GM12892 (cell line): ENCODE measurements at regions not wholly inside any gene's neighbourhood (a gene's known extent, or its start where the extent isn't known, plus 50 kb on each side); places are given as distances from the start of the nearest gene placed in this dataset.

Source experiments
- DNase-seq: peaks from one replicate; pipeline ENCODE4 v3.0.0; 2011; ENCODE audit not compliant: insufficient read length
- FAIRE-seq: peaks from 2 replicates; lab custom pipeline; 2011; peaks lifted over from hg19 to GRCh38; lab: Jason Lieb, UNC
- POLR2A ChIP-seq: IDR thresholded peaks from 2 replicates; pipeline ENCODE4 v1.6.1; 2011; ENCODE audit warnings: low read depth, low read length, control low read depth
- POLR2AphosphoS5 ChIP-seq: IDR thresholded peaks from 2 replicates; pipeline ENCODE4 v1.6.1; 2011; ENCODE audit warnings: low read depth, low read length, control low read depth
- TAF1 ChIP-seq: IDR thresholded peaks from 2 replicates; pipeline ENCODE4 v1.6.1; 2011; ENCODE audit warnings: low read depth, mild to moderate bottlenecking, control low read depth, low read length, borderline replicate concordance

DNA sequence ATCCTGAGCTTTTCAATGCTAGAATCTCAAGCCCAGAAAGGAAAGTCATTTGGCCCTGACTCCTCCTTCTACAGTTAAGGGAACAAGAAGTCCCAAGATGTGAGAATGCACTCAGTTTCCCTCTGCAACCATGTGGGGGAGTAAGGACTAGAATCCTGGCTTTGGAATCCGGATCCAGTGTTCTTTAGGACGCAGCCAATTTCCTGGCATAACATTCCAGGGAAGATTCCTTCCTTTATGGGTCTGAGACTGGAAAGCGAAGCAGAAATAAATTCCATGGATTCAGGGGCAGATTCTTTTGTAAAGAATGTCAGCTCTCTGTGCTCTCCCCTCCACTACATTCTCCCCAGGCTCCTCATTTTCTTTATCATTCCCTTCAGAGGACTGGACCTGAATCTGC is 151.8 kb upstream of the SOX14 start:
- FAIRE-seq: no peak
- DNase-seq: no peak
- TF ChIP-seq POLR2A: no peak
- TF ChIP-seq TAF1: no peak
- TF ChIP-seq POLR2AphosphoS5: no peak

DNA sequence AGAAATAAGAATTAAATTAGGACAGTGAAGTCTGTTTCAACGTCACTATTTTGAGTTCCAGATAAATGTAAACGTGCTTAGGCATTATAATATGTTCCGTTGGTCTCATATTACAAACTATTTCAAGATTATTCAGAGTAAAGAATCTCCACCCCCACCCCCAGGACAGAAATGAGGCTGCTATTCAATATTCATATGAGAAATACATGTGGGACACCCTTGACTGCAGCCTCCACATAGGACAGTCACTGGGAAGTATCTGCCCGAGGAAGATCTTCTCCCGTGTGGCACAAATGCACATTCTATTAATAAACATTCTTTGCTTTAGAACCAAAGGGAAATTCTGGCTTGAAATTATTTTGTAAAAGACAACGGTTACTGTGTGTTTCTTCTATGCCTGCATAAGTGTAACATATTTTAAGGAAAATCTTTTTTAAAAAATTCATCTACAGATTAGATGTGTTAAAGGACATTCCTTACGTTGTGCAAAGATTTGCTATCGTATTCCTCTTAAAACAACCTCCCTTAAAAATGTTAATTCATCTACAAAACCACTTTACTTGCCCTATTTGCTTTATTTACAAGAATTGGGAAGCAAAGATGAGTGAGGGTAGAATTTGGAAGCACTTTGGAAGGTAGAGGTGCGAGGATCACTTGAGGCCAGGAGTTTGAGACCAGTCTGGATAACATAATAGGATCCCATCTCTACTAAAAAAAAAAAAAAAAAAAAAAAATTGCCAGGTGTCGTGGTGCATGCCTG is 148.3 kb upstream of the SOX14 start:
- FAIRE-seq (no peak), DNase-seq (no peak)
- no peak for TF ChIP-seq POLR2AphosphoS5
- TF ChIP-seq TAF1: no peak
- no peak for TF ChIP-seq POLR2A

DNA sequence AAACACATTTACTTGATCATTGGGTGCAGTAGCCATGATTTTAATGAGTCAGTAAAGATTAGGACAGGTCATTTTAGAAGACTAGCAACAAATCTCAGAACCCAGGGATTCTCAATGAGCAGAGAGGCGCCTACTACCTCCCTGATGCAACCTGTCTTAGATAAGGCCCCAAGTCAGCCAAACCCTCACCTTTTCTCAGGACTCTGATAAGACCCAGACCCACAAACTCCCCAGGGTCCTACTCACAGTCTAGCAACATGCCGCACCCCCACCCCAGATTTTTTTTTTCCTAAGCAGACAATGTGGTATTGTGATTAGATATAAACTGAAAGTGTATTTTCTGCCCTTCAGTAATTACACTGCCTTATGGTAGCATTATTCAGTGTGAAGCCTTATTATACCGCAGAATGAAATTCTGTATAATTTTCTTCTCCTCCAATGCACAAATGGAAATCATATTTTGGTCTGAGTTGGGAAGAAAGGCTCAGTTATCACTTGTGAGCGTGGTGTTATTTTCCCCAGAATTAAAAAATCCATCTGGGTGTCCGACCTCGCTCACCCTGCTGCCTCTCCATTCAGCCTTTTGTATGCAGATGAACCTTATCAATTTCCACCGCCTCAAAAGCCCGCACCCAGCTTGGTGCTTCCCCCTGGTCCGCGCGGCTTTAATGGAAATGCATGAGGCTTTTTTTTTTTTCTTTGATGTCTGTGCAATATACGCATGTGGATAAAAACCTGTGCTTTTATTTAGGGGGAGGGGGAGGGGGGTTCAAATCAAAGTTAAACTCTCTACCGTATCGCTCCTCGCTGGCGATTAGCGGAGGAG is 122.0 kb upstream of the SOX14 start:
- FAIRE-seq: no peak
- TF ChIP-seq POLR2AphosphoS5 (no peak), POLR2A (no peak), TAF1 (no peak)
- DNase-seq: no peak

DNA sequence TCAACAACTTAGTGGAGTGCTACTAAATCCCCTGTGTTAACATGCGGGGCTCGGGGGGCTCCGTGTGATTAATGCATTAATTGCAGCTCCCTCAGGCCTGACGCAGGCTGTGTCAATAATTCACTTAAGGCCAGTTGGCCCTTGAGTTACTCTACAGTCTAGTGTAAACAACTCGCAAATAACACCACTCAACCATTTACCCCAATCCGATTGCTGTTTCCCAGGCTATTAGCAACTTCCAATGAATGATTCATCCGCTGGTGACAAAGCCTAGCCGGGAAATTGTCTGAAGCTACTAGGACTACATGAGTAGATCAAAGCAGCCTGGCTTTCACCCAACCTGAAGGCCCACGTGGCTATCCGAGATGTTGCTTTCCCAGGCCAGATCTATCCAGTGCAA is 121.3 kb upstream of the SOX14 start:
- TF ChIP-seq TAF1 (no peak), POLR2AphosphoS5 (no peak), POLR2A (no peak)
- FAIRE-seq: no peak
- no peak for DNase-seq

DNA sequence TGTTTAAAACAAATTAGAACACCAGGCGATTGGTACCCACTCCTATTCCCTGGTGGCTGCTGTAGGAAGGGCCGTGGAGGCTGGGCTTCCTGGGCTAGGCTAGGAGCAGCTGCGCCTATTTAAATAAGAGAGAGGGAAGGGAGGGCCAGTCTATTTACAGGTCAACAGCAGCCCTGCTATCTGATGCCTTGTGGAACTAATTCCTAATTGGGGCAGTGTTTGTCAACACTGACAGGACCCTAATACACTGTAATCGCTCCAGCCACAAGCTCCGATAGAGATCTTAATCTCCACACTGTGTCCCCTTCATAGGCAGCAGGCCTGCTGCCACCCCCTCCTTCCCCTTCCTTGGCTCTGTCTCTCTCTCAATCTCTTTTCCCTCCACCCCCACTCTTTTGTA is 116.9 kb upstream of the SOX14 start:
- no peak for DNase-seq
- no peak for TF ChIP-seq POLR2AphosphoS5
- TF ChIP-seq TAF1: no peak
- no peak for TF ChIP-seq POLR2A
- no peak for FAIRE-seq

DNA sequence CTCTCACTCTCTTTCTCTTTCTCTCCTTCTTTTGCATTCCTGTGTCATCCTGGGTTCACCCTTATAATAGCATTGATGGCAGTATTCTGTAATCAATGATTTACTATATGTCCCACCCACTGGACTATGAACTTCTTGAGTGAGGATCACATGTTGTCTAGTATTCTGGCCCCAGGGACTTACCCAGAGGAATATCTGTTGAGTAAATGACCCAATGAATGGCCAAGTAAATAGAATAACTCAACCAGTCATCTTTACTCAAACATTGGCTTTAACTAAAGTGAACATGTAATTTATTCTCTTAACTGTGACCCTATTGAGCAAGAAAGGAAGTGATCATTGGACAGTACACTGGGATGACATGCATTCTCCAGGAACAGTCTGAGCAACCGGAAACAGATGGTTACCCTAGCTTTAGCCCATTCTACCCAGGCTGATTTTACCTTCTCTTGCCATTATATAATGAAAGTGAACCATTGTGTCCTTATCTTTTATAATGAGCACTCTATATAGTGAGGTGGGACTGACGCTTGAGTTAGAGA is 94.5 kb upstream of the SOX14 start:
- TF ChIP-seq POLR2A (no peak), POLR2AphosphoS5 (no peak), TAF1 (no peak)
- DNase-seq: no peak
- FAIRE-seq: no peak

DNA sequence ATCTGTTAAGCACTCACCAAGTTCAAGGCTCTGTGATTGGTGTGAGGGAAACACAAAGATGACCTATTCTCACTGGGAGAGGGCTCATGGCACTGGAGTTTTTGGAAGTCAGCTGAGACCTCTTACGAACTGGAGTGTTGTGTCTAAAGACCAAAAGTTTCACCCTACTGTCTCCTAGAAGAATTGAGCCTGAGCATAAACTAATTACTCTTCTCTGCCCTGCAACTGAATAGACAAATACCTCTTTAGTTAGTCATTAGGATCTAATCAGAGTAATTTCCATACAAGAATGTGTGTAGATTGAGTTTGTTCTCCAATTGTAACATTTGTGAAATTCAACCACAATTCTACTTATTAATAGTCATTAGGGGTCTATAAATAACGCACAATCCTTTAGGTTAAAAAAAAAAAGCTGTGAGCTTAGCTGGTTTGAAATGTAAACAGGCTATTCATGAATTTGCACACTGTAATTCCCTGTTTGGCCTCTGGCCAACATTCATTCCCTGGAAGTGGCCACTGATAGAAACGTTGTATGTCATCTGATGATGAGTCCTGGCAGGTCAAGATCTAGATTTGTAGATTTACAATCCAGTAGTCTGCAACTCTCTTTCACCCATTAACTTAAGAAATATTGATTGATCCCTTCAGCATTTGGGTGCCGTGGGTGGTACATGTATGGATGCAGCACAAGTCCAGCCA is 76.8 kb upstream of the SOX14 start:
- TF ChIP-seq TAF1 (no peak), POLR2A (no peak), POLR2AphosphoS5 (no peak)
- FAIRE-seq (no peak), DNase-seq (no peak)

DNA sequence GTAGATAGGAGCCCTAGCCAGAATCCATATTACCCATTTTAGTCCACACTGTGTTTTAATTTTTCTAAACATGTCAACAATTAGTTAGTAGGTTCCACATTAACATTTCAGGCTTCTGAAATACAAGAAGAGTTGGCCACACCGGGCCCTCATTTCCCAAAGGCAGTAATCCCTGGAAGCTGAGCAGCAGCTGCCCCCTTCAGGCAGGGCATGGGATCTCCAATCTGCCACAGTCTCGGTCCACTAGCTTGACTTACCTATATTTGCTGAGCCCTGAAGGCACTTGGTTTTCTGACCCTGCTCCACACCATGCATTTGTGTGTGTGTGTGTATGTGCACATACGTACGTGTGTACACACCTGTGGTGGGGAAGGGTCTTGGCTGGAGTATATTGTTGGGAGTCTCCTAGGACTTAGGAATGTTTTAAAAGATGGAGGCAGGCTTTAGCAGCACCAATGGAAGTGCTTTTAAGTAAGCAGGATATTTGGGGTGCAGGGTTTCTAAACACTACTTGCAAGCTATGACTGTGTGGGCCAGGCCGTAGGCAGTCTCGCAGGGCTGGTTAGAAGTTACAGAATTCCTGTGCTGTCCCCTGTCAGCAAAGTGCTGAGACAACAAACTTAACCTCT is 71.2 kb upstream of the SOX14 start:
- TF ChIP-seq POLR2A (no peak), POLR2AphosphoS5 (no peak), TAF1 (no peak)
- FAIRE-seq (peak; percentile 38), DNase-seq (peak; percentile 5)

DNA sequence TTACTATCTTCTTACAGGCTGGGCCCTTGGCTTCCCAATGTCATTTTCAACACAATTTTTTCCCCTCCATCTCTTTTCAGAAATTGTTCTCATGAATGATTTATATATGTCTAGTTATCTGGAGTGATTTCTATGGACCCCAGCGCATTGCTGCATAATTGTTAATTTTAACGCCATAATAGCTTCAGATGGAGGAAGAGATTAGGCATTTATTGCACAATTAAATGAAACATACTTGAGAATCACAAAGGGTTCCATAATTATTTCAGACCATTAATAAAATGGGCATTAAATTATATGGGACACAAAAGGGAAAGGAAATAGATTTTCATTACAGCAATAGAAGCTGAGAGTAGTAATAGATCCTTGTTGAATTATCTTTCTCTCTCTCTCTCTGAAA is 70.3 kb upstream of the SOX14 start:
- TF ChIP-seq POLR2A: no peak
- TF ChIP-seq TAF1: no peak
- no peak for TF ChIP-seq POLR2AphosphoS5
- no peak for DNase-seq
- no peak for FAIRE-seq

DNA sequence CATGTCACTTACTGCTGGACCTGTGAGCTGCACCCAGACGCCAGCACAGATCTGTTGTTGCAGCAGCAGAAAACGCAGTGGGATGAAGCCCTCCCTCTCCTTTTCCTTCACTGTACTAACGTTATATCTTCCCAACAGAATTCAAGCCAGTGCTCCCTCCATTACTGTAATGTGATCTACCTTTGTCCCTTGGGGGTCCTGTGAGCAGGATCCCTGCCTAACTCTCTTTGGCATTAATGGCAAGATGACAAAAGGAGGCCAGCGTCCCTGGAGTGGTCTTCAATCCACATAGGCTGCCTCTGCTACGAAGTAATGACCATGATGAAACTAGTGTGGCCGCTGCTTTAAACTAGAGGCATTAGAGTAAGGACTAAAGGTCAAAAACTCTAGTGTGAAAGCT is 69.3 kb upstream of the SOX14 start:
- DNase-seq (no peak), FAIRE-seq (no peak)
- no peak for TF ChIP-seq POLR2AphosphoS5
- TF ChIP-seq TAF1: no peak
- TF ChIP-seq POLR2A: no peak

DNA sequence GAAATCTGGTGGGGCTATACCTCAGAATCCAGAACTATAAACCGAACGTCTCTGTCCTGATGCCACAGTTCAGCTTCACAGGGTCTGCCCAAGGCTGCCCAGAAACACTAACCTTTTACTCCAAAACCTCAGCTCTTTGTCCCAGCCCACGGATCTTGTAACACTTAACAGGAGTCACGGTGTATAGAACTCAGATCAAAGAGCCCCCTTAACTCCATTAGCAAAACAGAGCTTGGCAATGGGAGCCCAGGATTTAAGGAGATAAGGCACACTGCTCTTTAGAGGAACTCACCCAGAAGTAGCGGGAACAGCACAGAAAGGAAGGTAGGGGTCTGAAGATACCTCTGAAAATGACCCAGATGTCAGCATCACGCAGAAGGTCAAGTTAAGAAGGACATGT is 68.8 kb upstream of the SOX14 start:
- DNase-seq: no peak
- TF ChIP-seq POLR2AphosphoS5 (no peak), TAF1 (no peak), POLR2A (no peak)
- no peak for FAIRE-seq
